Natural killer cell (primary cell): ENCODE measurements at regions not wholly inside any gene's neighbourhood (a gene's known extent, or its start where the extent isn't known, plus 50 kb on each side); places are given as distances from the start of the nearest gene placed in this dataset.

Experiments
- ATAC-seq, 3 donors: fragments of 150-1000 bp in 2 of 3; fragments of 200-7000 bp in 1 of 3; cut with Tn5 transposase; 1 replicate in 1 of 3; 2 replicates in 2 of 3; pipeline ENCODE4 v1.10.0; 2021; ENCODE audit warnings: mild to moderate bottlenecking in 2 of 3, moderate library complexity in 2 of 3
- DNase-seq, 2 donors: peaks; one replicate each; pipeline versions ENCODE4 v3.0.0 to v3.0.0-alpha.2; 2013 to 2021; ENCODE audit warnings: mixed read lengths in 1 of 2
- H3K27ac ChIP-seq: one replicate; pipeline ENCODE4 v1.5.1; 2013; ENCODE audit warnings: mild to moderate bottlenecking, low read length
- H3K27me3 ChIP-seq: one replicate; pipeline ENCODE4 v1.6.1; 2013; ENCODE audit warnings: low read length; ENCODE audit not compliant: control insufficient read depth, insufficient read depth
- H3K36me3 ChIP-seq: one replicate; pipeline ENCODE4 v1.6.1; 2013; ENCODE audit warnings: low read length; ENCODE audit not compliant: control insufficient read depth, insufficient read depth
- H3K4me1 ChIP-seq: one replicate; pipeline ENCODE4 v1.6.1; 2013; ENCODE audit warnings: low read length; ENCODE audit not compliant: control insufficient read depth, insufficient read depth
- H3K4me3 ChIP-seq: one replicate; pipeline ENCODE4 v1.5.1; 2013; ENCODE audit warnings: low read length
- H3K9me3 ChIP-seq: one replicate; pipeline ENCODE4 v1.6.1; 2013; ENCODE audit warnings: low read length; ENCODE audit not compliant: control insufficient read depth, insufficient read depth
- H3K27ac Mint-ChIP-seq, 2 donors: one replicate each; pipeline ENCODE4 v1.8.0; 2022; ENCODE audit warnings: mild to moderate bottlenecking in 2 of 2, mixed read lengths in 2 of 2, moderate library complexity in 1 of 2
- H3K27me3 Mint-ChIP-seq, 2 donors: one replicate each; pipeline ENCODE4 v1.8.0; 2022; ENCODE audit warnings: low read depth in 2 of 2, mixed read lengths in 2 of 2
- H3K36me3 Mint-ChIP-seq: one replicate; pipeline ENCODE4 v1.8.0; 2022; ENCODE audit warnings: mixed read lengths
- H3K4me1 Mint-ChIP-seq, 2 donors: one replicate each; pipeline ENCODE4 v1.8.0; 2022; ENCODE audit warnings: mixed read lengths in 2 of 2
- H3K4me3 Mint-ChIP-seq: one replicate; pipeline ENCODE4 v1.8.0; 2022; ENCODE audit warnings: mild to moderate bottlenecking, moderate library complexity, mixed read lengths
- H3K9me3 Mint-ChIP-seq, 2 donors: one replicate each; pipeline ENCODE4 v1.8.0; 2022; ENCODE audit warnings: mixed read lengths in 2 of 2
- CTCF ChIP-seq: fragments of 200-600 bp; IDR thresholded peaks from one replicate; pipeline ENCODE4 v1.8.0; 2022; ENCODE audit warnings: antibody characterized with exemption
- WGBS: methylation state at CpG from one replicate; pipeline ENCODE4 v1.1.7; 2013; ENCODE audit warnings: missing lambda C conversion rate; ENCODE audit not compliant: insufficient coverage; 5-methylcytosine and 5-hydroxymethylcytosine counted together
- intact Hi-C: fragments of 100-400 bp; cut with micrococcal nuclease; formaldehyde crosslinking; loops from one replicate; pipeline ENCODE4 v1.14.2; 2022

- H3K27me3 Mint-ChIP-seq = peaks cover 3 to 15% of the 10 kb centered on the region in 2 donors
- no peak for ATAC-seq
- intact Hi-C loops = no loop called here
- Histone ChIP-seq H3K4me1 (no peaks in the 10 kb centered on the region), H3K4me3 (no peak overlapping the region), H3K27me3 (no peaks in the 10 kb centered on the region), H3K36me3 (no peaks in the 10 kb centered on the region), H3K9me3 (peaks cover 16% of the 10 kb centered on the region), H3K27ac (no peak overlapping the region)
- DNase-seq = no peak
- H3K9me3 Mint-ChIP-seq = peaks cover 6 to 9% of the 10 kb centered on the region in 2 donors
- no peak overlapping the region for H3K27ac Mint-ChIP-seq
- peaks cover 7% of the 10 kb centered on the region for H3K36me3 Mint-ChIP-seq
- no peak for TF ChIP-seq CTCF
- H3K4me1 Mint-ChIP-seq = peaks cover 0 to 5% of the 10 kb centered on the region in 2 donors
- no peak overlapping the region for H3K4me3 Mint-ChIP-seq
These were observed 180.0 kb upstream of the SMLR1 start for GRCh38 chr6:130647246-130647645.

- H3K9me3 Mint-ChIP-seq = peaks cover 0 to 2% of the 10 kb centered on the region in 2 donors
- no peak overlapping the region for H3K4me3 ChIP-seq
- no peaks in the 10 kb centered on the region for H3K36me3 Mint-ChIP-seq
- ATAC-seq (no peak), DNase-seq (no peak)
- H3K4me1 ChIP-seq = no peaks in the 10 kb centered on the region
- no peak overlapping the region for H3K27ac ChIP-seq
- no peaks in the 10 kb centered on the region for H3K27me3 ChIP-seq
- 86% methylated on average over 1 of the region's 1 CpG for WGBS
- no peak overlapping the region for H3K27ac Mint-ChIP-seq
- no peak overlapping the region for H3K4me3 Mint-ChIP-seq
- H3K36me3 ChIP-seq = no peaks in the 10 kb centered on the region
- intact Hi-C loops = no loop called here
- no peak for TF ChIP-seq CTCF
- H3K27me3 Mint-ChIP-seq = peaks cover 2 to 3% of the 10 kb centered on the region in 2 donors
- peaks cover 0 to 3% of the 10 kb centered on the region in 2 donors for H3K4me1 Mint-ChIP-seq
- H3K9me3 ChIP-seq = no peaks in the 10 kb centered on the region
These were observed 171.6 kb upstream of the SMLR1 start for GRCh38 chr6:130655586-130655985.

GRCh38 chr6:130661077-130661476, 166.1 kb upstream of the SMLR1 start:
- no peaks in the 10 kb centered on the region for H3K9me3 ChIP-seq
- WGBS = 98% methylated on average over 2 of the region's 4 CpGs
- no peaks in the 10 kb centered on the region for H3K4me1 Mint-ChIP-seq
- no peaks in the 10 kb centered on the region for H3K36me3 ChIP-seq
- intact Hi-C loops = no loop called here
- ATAC-seq (no peak), DNase-seq (no peak)
- no peaks in the 10 kb centered on the region for H3K36me3 Mint-ChIP-seq
- H3K27me3 Mint-ChIP-seq = no peaks in the 10 kb centered on the region
- TF ChIP-seq CTCF = no peak
- no peaks in the 10 kb centered on the region for H3K4me1 ChIP-seq
- H3K27ac ChIP-seq = no peak overlapping the region
- H3K4me3 Mint-ChIP-seq = no peak overlapping the region
- no peaks in the 10 kb centered on the region for H3K9me3 Mint-ChIP-seq
- no peaks in the 10 kb centered on the region for H3K27me3 ChIP-seq
- H3K4me3 ChIP-seq = no peak overlapping the region
- no peak overlapping the region for H3K27ac Mint-ChIP-seq

GRCh38 chr6:130666786-130667185, 160.4 kb upstream of the SMLR1 start:
- Mint-ChIP-seq H3K27me3 (no peaks in the 10 kb centered on the region), H3K36me3 (no peaks in the 10 kb centered on the region), H3K9me3 (no peaks in the 10 kb centered on the region), H3K4me1 (no peaks in the 10 kb centered on the region), H3K4me3 (no peak overlapping the region), H3K27ac (no peak overlapping the region)
- Histone ChIP-seq H3K4me3 (no peak overlapping the region), H3K9me3 (no peaks in the 10 kb centered on the region), H3K27ac (no peak overlapping the region), H3K27me3 (no peaks in the 10 kb centered on the region), H3K4me1 (no peaks in the 10 kb centered on the region), H3K36me3 (no peaks in the 10 kb centered on the region)
- DNase-seq = no peak
- TF ChIP-seq CTCF = no peak
- no peak for ATAC-seq
- intact Hi-C loops = no loop called here
- 94% methylated on average over 2 of the region's 2 CpGs for WGBS
